K562 (cell line): ENCODE measurements at regions not wholly inside any gene's neighbourhood (a gene's known extent, or its start where the extent isn't known, plus 50 kb on each side); places are given as distances from the start of the nearest gene placed in this dataset.

Source experiments
- ATAC-seq: fragments of 200-7000 bp; cut with Tn5 transposase; 3 replicates; pipeline ENCODE4 v1.9.1; 2020; ENCODE audit warnings: moderate library complexity
- BruUV-seq: library from RNA; stranded (reverse); fragments of 400-500 nt; replicated peaks from 2 replicates; lab custom pipeline; 2021; lab: Mats Ljungman, UMichigan
- CTCF ChIA-PET: fragments of 300-600 bp; formaldehyde crosslinking; extraction: SDS; loops from one replicate; lab custom pipeline; 2021; ENCODE audit warnings: low intra/inter-chr PET ratio; lab: Yijun Ruan, JAX
- POLR2A ChIA-PET: fragments of 300-600, 350-650 bp; sonication (Branson Sonifier 250); formaldehyde crosslinking; extraction: SDS; loops from one replicate; lab custom pipeline; 2021; ENCODE audit warnings: antibody characterized with exemption, inconsistent platforms; lab: Yijun Ruan, JAX
- DNase-seq, 4 experiments: peaks; one replicate each; pipeline versions ENCODE4 v3.0.0 to v3.0.0-alpha.2; 2011 to 2018; ENCODE audit warnings: low spot score in 3 of 4, mixed read lengths in 3 of 4; ENCODE audit errors: extremely low read depth in 1 of 4
- FAIRE-seq: peaks from 2 replicates; lab custom pipeline; 2011; peaks lifted over from hg19 to GRCh38; lab: Jason Lieb, UNC
- H2AFZ ChIP-seq: 2 replicates; pipeline ENCODE4 v1.6.0; 2011; ENCODE audit warnings: low read depth, low read length, control low read depth, inconsistent platforms
- H3K27ac ChIP-seq: fragments of 200-600 bp; 3 replicates; pipeline ENCODE4 v1.8.0; 2011; ENCODE audit warnings: low read depth, mild to moderate bottlenecking, control low read depth, inconsistent platforms, low read length, moderate library complexity, mixed read lengths; ENCODE audit errors: extremely low read depth
- H3K27me3 ChIP-seq, 2 experiments: fragments of 300-600 bp in 1 of 2; 2 replicates in 1 of 2; 3 replicates in 1 of 2; pipeline versions ENCODE4 v1.6.0 to v1.8.0; 2011; ENCODE audit warnings: inconsistent platforms in 2 of 2, low read length in 2 of 2, mild to moderate bottlenecking in 1 of 2, mixed read lengths in 1 of 2, moderate library complexity in 1 of 2; ENCODE audit not compliant: control insufficient read depth in 2 of 2, insufficient read depth in 2 of 2
- H3K36me3 ChIP-seq: fragments of 300-600 bp; 3 replicates; pipeline ENCODE4 v1.8.0; 2011; ENCODE audit warnings: mild to moderate bottlenecking, low read length, inconsistent platforms; ENCODE audit not compliant: control insufficient read depth, insufficient read depth
- H3K4me1 ChIP-seq, 2 experiments: fragments of 200-600 bp in 1 of 2; replicated peaks in 1 of 2; 2 replicates in 1 of 2; 3 replicates in 1 of 2; pipeline versions ENCODE4 v1.5.1 to v1.8.0; 2011; ENCODE audit warnings: inconsistent platforms in 2 of 2, low read length in 2 of 2, mild to moderate bottlenecking in 1 of 2, mixed read lengths in 1 of 2, moderate library complexity in 1 of 2; ENCODE audit not compliant: control insufficient read depth in 2 of 2, insufficient read depth in 2 of 2
- H3K4me2 ChIP-seq: 2 replicates; pipeline ENCODE4 v1.6.1; 2011; ENCODE audit warnings: low read length, control low read depth, inconsistent platforms, mixed read lengths; ENCODE audit not compliant: insufficient read depth
- H3K4me3 ChIP-seq: fragments of 200-600 bp; sonication (generic), shearing (Covaris generic); 2 replicates; pipeline ENCODE4 v1.5.1; 2016; ENCODE audit warnings: control low read depth, inconsistent platforms
- H3K79me2 ChIP-seq: fragments of 200-600 bp; 3 replicates; pipeline ENCODE4 v1.8.0; 2011; ENCODE audit warnings: low read length, inconsistent platforms; ENCODE audit not compliant: control insufficient read depth, insufficient read depth
- H3K9ac ChIP-seq, 2 experiments: 2 replicates each; pipeline versions ENCODE4 v1.6.0 to v1.6.1; 2011; ENCODE audit warnings: low read depth in 2 of 2, low read length in 2 of 2, control low read depth in 1 of 2, inconsistent platforms in 1 of 2, mild to moderate bottlenecking in 1 of 2, mixed read lengths in 1 of 2; ENCODE audit not compliant: insufficient read depth in 1 of 2
- H3K9me1 ChIP-seq: one replicate; pipeline ENCODE4 v1.6.0; 2011; ENCODE audit warnings: inconsistent platforms, mild to moderate bottlenecking, low read length, moderate library complexity; ENCODE audit not compliant: control insufficient read depth, insufficient read depth
- H3K9me3 ChIP-seq: replicated peaks from 2 replicates; pipeline ENCODE4 v1.5.1; 2011; ENCODE audit warnings: low read depth, low read length, inconsistent platforms; ENCODE audit not compliant: control insufficient read depth, insufficient read depth
- H4K20me1 ChIP-seq: replicated peaks from 2 replicates; pipeline ENCODE4 v1.6.1; 2011; ENCODE audit warnings: low read length, inconsistent platforms, mixed read lengths; ENCODE audit not compliant: control insufficient read depth, insufficient read depth
- ARID1B ChIP-seq: fragments of 450-650 bp; IDR thresholded peaks from 2 replicates; pipeline ENCODE4 v1.6.1; 2016; ENCODE audit warnings: antibody characterized with exemption, mild to moderate bottlenecking, inconsistent platforms
- CBX8 ChIP-seq: fragments of 200-600 bp; sonication (generic); IDR thresholded peaks from 2 replicates; pipeline ENCODE4 v1.6.1; 2012; ENCODE audit warnings: borderline replicate concordance, mixed run types, low read depth, mild to moderate bottlenecking, moderate library complexity, mixed read lengths, low read length, control low read depth, inconsistent platforms; ENCODE audit not compliant: poor library complexity, severe bottlenecking; ENCODE audit errors: extremely low read depth
- ELK1 ChIP-seq: sonication (generic); formaldehyde crosslinking; IDR thresholded peaks from 2 replicates; pipeline ENCODE4 v1.8.1; 2022; ENCODE audit warnings: missing genetic modification reagents
- JUN ChIP-seq, 2 experiments: sonication (generic) in 1 of 2; formaldehyde crosslinking in 1 of 2; IDR thresholded peaks; 2 replicates each; pipeline versions ENCODE4 v1.6.1 to v1.8.0; 2012 to 2022; ENCODE audit warnings: borderline replicate concordance in 2 of 2, mild to moderate bottlenecking in 2 of 2, improper control_type of control experiment in 1 of 2, low read depth in 1 of 2, low read length in 1 of 2, missing genetic modification reagents in 1 of 2
- POLR2G ChIP-seq: fragments of 200-400 bp; formaldehyde crosslinking; IDR thresholded peaks from 2 replicates; pipeline ENCODE4 v1.6.1; 2017; ENCODE audit warnings: low read depth, mild to moderate bottlenecking, antibody characterized with exemption, low read length, moderate library complexity
- SP1 ChIP-seq: sonication (generic); formaldehyde crosslinking; IDR thresholded peaks from 2 replicates; pipeline ENCODE4 v1.8.1; 2022; ENCODE audit warnings: mild to moderate bottlenecking, missing genetic modification reagents
- ZC3H4 ChIP-seq: sonication (generic); formaldehyde crosslinking; IDR thresholded peaks from 2 replicates; pipeline ENCODE4 v1.9.0; 2021; ENCODE audit warnings: missing genetic modification reagents, borderline replicate concordance
- ZC3H8 ChIP-seq: fragments of 450-650 bp; IDR thresholded peaks from 2 replicates; pipeline ENCODE4 v1.6.1; 2017
- ZNF318 ChIP-seq, 2 experiments: fragments of 450-650 bp; IDR thresholded peaks; 2 replicates each; pipeline ENCODE4 v1.6.1; 2016; ENCODE audit warnings: mild to moderate bottlenecking in 2 of 2, borderline replicate concordance in 1 of 2, low read depth in 1 of 2, moderate library complexity in 1 of 2
- in situ Hi-C: fragments of 300-500 bp; cut with MboI; formaldehyde crosslinking; loops from 4 replicates; pipeline ENCODE4 v1.15.0; 2018; ENCODE audit warnings: inconsistent platforms, mixed read lengths
- intact Hi-C: fragments of 100-400 bp; cut with micrococcal nuclease; formaldehyde crosslinking; loops from 2 replicates; pipeline ENCODE4 v1.14.2; 2022

- Histone ChIP-seq H4K20me1 (no peaks in the 10 kb centered on the region), H3K9ac (no peak overlapping the region), H3K79me2 (no peaks in the 10 kb centered on the region), H3K4me1 (no peaks in the 10 kb centered on the region), H3K9me3 (no peaks in the 10 kb centered on the region), H3K9me1 (no peaks in the 10 kb centered on the region), H3K27me3 (peaks cover 0 to 4% of the 10 kb centered on the region in 2 experiments; a peak in 1 of 5 replicates), H3K4me2 (no peak overlapping the region), H3K36me3 (no peaks in the 10 kb centered on the region), H3K27ac (no peak overlapping the region), H3K4me3 (no peak overlapping the region), H2AFZ (no peak overlapping the region)
- ChIA-PET CTCF (no interaction called here), POLR2A (no interaction called here)
- in situ Hi-C loops = no loop called here
- ATAC-seq (no peak), FAIRE-seq (no peak), DNase-seq (no peak)
- BruUV-seq = no TSS peak
- intact Hi-C loops = no loop called here
- TF ChIP-seq JUN (IDR thresholded peaks at IDR 0.05; ENCODE audit: borderline replicate concordance, low read depth, low read length) (no peak), JUN (CRISPR knock-in tag; IDR thresholded peaks at IDR 0.05; ENCODE audit: borderline replicate concordance) (no peak), ZC3H4 (CRISPR knock-in tag) (no peak), SP1 (CRISPR knock-in tag) (no peak), ELK1 (CRISPR knock-in tag) (no peak), POLR2G (no peak), ZC3H8 (no peak), ZNF318 (IDR thresholded peaks at IDR 0.05; ENCODE audit: borderline replicate concordance in 1 of 2, low read depth in 1 of 2) (no peak), CBX8 (no peak), ARID1B (no peak)
These were observed 181.1 kb downstream of the PLCE1 start for GRCh38 chr10:94174838-94175237.
